GM19324 (cell line): ENCODE measurements at regions not wholly inside any gene's neighbourhood (a gene's known extent, or its start where the extent isn't known, plus 50 kb on each side); places are given as distances from the start of the nearest gene placed in this dataset.
"Not testable (repeated sequence)": the region's sequence is repeated elsewhere in the genome, so short reads cannot be mapped to it uniquely, and the experiment has no call there.

Experiments
- ATAC-seq: cut with Tn5 transposase; IDR thresholded peaks from one replicate; pipeline ENCODE4 v1.9.1; 2021; ENCODE audit warnings: mild to moderate bottlenecking, moderate library complexity; ENCODE audit not compliant: unreplicated experiment, low FRiP score

GRCh38 chrX:115840729-115841409 is 279.9 kb downstream of the PLS3 start:
- ATAC-seq = not testable (repeated sequence)

GRCh38 chrX:115850986-115851385 is 290.0 kb downstream of the PLS3 start:
- not testable (repeated sequence) for ATAC-seq

GRCh38 chrX:115853260-115853659 is 292.3 kb downstream of the PLS3 start:
- not testable (repeated sequence) for ATAC-seq

- not testable (repeated sequence) for ATAC-seq
These were observed 289.4 kb upstream of the AGTR2 start for GRCh38 chrX:115881170-115881569.

- not testable (repeated sequence) for ATAC-seq
These were observed 286.4 kb upstream of the AGTR2 start for GRCh38 chrX:115884121-115884520.

GRCh38 chrX:115888041-115888440 is 282.5 kb upstream of the AGTR2 start:
- ATAC-seq = not testable (repeated sequence)

GRCh38 chrX:115888519-115888918 is 282.0 kb upstream of the AGTR2 start:
- ATAC-seq = not testable (repeated sequence)

- ATAC-seq = no peak
These were observed 281.2 kb upstream of the AGTR2 start for GRCh38 chrX:115889121-115889890.

- ATAC-seq = no peak
These were observed 278.4 kb upstream of the AGTR2 start for GRCh38 chrX:115892056-115892708.

GRCh38 chrX:115892787-115893671 is 277.5 kb upstream of the AGTR2 start:
- ATAC-seq = peak; percentile 76

- no peak for ATAC-seq
These were observed 276.5 kb upstream of the AGTR2 start for GRCh38 chrX:115894087-115894486.

- no peak for ATAC-seq
These were observed 274.7 kb upstream of the AGTR2 start for GRCh38 chrX:115895678-115896329.

GRCh38 chrX:115896362-115896761 is 274.2 kb upstream of the AGTR2 start:
- ATAC-seq = no peak

GRCh38 chrX:115897956-115898355 is 272.6 kb upstream of the AGTR2 start:
- ATAC-seq = no peak

- ATAC-seq = no peak
These were observed 272.1 kb upstream of the AGTR2 start for GRCh38 chrX:115898382-115899001.

- no peak for ATAC-seq
These were observed 270.1 kb upstream of the AGTR2 start for GRCh38 chrX:115900425-115900824.

- ATAC-seq = no peak
These were observed 269.3 kb upstream of the AGTR2 start for GRCh38 chrX:115901241-115901640.

GRCh38 chrX:115902995-115903394 is 267.5 kb upstream of the AGTR2 start:
- no peak for ATAC-seq

- no peak for ATAC-seq
These were observed 264.3 kb upstream of the AGTR2 start for GRCh38 chrX:115906276-115906675.
